HG02870 (cell line): ENCODE measurements at regions not wholly inside any gene's neighbourhood (a gene's known extent, or its start where the extent isn't known, plus 50 kb on each side); places are given as distances from the start of the nearest gene placed in this dataset.
"Not testable (repeated sequence)": the region's sequence is repeated elsewhere in the genome, so short reads cannot be mapped to it uniquely, and the experiment has no call there.

Experiments
- ATAC-seq: cut with Tn5 transposase; IDR thresholded peaks from one replicate; pipeline ENCODE4 v1.9.1; 2021; ENCODE audit warnings: mild to moderate bottlenecking, moderate library complexity; ENCODE audit not compliant: unreplicated experiment

DNA sequence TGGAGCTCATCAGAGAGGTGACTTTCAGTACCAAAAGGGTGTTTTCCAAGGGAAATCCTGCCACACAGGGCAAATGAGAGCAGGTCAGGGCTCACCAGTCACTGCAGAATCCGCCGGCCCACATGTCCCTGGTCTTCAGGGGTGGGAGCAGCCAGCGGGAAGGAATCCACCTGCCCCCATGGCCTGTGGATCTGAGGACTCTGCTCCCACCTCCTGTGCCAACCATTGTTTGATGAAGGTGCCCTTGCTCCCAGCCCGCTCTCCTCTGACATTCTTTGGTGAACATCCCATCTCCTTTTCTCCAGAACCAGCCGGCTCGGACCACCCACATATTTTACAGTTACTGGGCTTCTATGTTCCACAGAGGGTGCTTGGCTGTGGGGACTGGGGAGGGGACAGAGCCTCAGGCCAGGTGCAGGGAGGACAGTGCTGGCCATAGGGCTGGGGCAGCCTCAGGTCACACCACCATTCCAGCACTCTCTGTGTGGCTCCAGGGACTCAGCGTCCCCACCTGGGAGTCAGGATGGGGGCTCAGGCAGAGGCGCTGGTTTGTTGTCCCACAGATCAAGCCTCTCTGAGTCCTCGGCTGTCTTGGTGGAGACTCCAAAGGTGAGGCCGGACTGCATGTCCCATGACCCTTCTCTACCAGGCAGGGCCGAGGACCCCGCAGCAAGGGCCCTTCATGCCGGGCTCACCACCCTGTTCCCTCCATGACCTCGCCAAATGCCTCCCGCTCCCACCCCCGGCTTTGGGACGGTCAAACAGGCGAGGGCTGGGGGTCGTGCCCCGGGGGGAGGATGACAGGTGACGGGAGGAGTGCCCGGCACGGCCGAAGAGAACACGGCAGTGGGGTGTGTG lies 183.2 kb upstream of the ZNF469 start:
- ATAC-seq, result not testable (repeated sequence)

GRCh38 chr16:88200154-88200895 lies 182.4 kb upstream of the ZNF469 start:
- not testable (repeated sequence) for ATAC-seq

DNA sequence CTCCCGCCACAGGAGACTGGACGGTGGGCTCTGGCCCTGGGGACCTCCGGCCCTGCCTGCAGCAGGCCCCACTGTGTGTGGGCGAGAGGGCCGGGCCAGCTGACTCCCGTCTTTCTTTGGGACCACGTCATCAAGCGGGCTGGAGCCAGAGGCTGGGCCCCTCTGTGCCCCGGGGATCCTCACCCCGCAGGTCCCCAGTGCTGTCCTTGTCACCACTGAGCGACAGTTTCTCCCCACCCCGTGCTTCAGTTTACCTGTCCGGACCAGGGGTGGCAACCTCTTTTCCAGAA lies 181.9 kb upstream of the ZNF469 start:
- no peak for ATAC-seq

DNA sequence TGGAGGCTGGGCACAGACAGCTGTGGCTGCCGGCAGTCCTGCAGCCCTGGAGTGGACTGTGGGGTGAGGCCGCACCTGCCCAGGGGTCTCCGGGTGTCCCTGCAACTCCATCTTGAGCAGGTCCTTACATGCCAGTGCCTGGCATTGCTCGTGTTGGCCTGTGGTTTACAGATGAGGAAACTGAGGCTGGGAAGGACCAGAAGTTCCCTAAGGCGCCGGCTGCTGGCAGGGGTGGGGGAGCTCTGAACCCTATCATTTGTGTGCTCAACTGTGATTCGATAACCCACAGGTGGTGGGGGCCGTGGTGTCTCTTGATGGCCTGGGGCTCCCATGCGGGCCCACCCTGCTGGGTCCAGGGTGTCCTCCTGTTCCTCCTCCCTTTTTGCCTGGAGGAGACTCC lies 181.1 kb upstream of the ZNF469 start:
- not testable (repeated sequence) for ATAC-seq

DNA sequence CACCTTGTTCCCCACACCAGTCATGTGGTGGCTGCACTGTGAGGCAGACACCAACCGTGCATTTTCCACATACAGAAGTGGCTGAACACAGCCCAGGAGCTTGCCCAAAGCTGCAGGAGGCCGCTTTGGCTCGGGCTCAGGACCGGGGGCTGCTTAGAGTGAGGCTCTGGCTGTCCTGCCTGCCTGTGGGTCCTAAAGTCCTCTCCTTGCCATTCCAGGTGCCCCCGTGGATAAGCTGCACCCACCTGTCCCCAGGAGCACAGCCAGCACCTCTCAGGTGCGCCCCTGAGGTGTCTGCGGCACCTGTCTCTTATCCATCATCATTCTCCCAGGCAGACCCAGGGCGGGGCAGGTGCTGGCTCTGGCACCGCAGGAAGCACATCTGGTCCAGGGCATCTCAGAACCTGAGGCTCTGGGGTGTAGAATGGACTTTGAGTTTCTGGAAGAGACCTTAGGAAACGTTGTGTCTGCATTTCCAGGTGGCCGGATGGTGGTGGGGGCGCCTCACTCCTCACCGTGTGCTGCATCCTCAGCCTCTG lies 180.5 kb upstream of the ZNF469 start:
- ATAC-seq, result no peak

- ATAC-seq, result not testable (repeated sequence)
Measured at GRCh38 chr16:88202856-88203681, 179.7 kb upstream of the ZNF469 start.

GRCh38 chr16:88204131-88205110 lies 178.3 kb upstream of the ZNF469 start:
- not testable (repeated sequence) for ATAC-seq

- ATAC-seq, result not testable (repeated sequence)
Measured at GRCh38 chr16:88205482-88205881, 177.3 kb upstream of the ZNF469 start.

DNA sequence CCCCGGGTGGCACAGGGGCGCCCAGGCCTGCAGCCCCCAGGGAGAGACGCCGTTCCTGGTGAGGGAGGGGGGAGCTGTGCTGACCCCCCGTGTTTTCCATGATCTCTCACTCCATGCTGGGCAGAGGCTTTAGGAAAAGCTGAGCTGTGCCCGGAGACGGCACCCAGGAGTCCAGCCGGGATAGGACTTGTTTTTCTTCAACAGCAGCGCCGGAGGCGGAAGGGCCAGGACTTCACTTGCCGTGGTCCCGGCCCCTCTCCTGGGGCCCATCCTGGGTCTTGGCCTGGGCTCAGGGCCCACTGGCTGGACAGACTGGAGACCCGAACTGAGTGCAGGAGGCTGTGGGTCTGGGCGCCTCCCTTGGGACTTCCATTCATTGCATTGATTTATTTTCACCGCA lies 176.8 kb upstream of the ZNF469 start:
- not testable (repeated sequence) for ATAC-seq

DNA sequence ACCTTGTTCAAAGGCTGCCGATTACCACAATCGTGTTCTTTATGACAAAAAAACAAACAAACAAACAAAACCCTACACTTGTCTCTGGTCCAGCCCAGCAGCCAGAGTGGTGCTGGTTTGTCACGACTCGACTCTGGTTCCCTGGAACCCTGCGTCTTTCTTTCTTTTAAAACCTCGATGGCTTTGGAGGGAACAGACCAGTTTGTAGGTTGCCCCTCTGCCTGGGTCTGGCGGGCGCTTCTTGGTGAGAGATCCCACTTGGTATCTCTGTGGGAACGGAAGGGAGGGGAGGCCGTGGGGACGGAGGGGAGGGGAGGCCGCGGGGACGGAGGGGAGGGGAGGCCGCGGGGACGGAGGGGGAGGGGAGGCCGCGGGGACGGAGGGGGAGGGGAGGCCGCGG lies 176.2 kb upstream of the ZNF469 start:
- ATAC-seq, result not testable (repeated sequence)

DNA sequence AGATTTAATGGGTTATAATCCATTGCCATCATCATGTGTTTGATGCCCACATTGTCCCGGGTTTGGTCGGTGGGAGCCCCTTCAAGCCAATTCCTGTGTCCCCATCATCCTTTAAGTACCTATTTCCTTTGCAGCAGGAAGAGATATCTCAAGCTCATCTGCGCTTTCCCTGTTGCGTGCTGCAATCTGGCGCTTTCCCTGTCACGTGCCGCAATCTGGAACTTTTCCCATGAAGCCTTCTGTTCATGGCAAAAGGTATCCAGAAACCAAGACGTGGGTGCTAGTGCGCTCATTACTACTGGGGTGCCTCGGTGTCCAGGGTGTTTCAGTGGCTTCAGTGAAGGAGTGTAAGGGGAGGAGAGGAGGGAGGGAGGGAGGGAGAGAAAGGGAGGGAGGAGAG lies 174.6 kb upstream of the ZNF469 start:
- ATAC-seq, result no peak

DNA sequence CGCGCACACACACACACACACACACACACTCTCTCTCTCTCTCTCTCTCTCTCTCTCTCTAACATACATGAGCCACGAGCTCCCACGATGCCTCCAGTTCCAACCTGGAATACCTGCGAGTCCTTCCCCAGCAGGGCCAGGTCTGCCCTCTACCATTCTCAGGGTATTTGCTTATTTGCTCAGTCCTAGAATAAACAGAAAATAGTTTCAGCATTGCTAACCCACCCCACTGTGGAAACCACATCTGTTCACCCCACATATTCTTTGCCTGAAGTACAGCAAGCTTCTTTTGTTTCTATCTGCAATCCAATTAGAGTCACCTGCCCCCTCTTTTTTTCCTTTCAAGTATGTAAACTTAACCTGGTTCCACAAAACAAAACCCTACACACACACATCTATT lies 174.0 kb upstream of the ZNF469 start:
- not testable (repeated sequence) for ATAC-seq

DNA sequence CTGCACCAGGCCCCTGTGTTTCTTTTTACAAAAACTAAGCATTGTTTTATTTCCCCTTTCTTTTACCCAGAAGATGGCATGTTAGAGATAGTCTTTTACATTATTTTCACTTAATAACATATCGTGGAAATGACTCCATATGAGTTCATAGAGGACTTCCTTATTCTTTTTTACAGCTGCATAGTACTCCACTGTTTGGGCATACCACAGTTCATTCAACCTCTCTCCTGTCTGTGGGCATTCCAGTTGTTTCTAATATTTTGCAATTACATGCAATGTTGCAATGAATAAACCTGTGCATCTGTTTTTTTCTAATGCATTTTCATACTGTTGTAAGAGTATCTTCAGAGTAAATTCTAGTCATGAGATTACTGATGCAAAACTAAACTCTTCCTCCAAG lies 173.2 kb upstream of the ZNF469 start:
- ATAC-seq, result not testable (repeated sequence)

- not testable (repeated sequence) for ATAC-seq
Measured at GRCh38 chr16:88213937-88214336, 168.8 kb upstream of the ZNF469 start.

- ATAC-seq, result not testable (repeated sequence)
Measured at GRCh38 chr16:88221001-88221761, 161.6 kb upstream of the ZNF469 start.

DNA sequence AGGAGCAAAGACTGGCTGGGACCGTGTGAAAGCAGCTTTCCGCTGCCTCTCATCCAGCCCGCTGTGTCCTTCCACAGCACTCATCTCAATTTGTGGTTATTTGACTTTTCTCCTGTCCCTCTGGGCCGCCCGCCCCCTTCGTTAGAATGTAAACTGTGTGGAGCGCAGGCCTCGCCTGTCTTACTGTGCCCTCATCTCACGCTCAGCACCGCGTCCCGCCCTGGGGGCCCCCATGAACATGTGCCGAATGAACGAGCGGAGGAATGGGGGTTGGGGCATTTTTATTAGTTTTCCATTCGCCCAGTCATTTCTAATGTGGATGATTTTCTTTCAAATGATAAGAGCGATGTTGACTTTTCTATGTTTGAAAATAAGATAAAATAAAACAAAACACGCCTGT lies 159.1 kb upstream of the ZNF469 start:
- not testable (repeated sequence) for ATAC-seq

- not testable (repeated sequence) for ATAC-seq
Measured at GRCh38 chr16:88224131-88224898, 158.4 kb upstream of the ZNF469 start.

DNA sequence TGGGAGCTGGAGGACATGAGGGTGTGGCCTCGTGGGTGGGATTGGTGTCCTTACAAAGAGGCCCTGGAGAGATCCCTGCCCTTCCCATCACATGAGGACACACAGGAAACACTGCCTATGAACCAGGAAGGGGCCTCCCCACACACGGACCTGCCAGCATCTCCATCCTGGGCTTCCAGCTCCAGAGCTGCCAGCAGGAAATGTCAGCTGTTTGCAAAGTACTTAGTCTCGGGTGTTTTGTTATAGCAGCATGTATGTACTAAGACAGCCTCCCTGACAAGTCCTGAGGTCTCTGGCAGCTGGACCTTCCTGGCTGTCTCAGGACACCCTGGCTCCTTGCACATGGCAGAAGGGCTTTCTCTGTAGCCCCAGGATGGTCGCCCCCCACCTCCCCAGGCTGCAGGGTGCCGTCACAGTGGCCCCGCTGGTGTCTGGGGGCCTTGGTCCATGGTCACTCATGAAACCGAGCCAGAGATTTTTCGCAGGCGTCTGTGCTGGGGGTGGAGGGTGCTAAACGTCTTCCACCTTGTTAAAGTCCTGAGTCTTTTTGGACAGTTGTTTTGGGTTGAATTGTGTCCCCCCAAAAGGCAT lies 157.0 kb upstream of the ZNF469 start:
- not testable (repeated sequence) for ATAC-seq
